Activated CD4-positive, CD25-positive, alpha-beta regulatory T cell (primary cell): ENCODE measurements at regions not wholly inside any gene's neighbourhood (a gene's known extent, or its start where the extent isn't known, plus 50 kb on each side); places are given as distances from the start of the nearest gene placed in this dataset.

Experiments
- DNase-seq, 4 experiments: peaks; one replicate each; lab custom pipeline; 2025; lab: John Stamatoyannopoulos, UW

- DNase-seq, result no peak
Observed at GRCh38 chr5:92418341-92418740, 1035.2 kb upstream of the ARRDC3 start.

- DNase-seq, result no peak
Observed at GRCh38 chr5:92409134-92409533, 1026.0 kb upstream of the ARRDC3 start.

- DNase-seq, result no peak
Observed at GRCh38 chr5:92402956-92403702, 1020.0 kb upstream of the ARRDC3 start.

GRCh38 chr5:92402045-92402444, 1018.9 kb upstream of the ARRDC3 start:
- DNase-seq, result no peak

GRCh38 chr5:92401492-92401891, 1018.4 kb upstream of the ARRDC3 start:
- DNase-seq, result no peak

GRCh38 chr5:92394936-92395335, 1011.8 kb upstream of the ARRDC3 start:
- DNase-seq, result no peak

- no peak for DNase-seq
Observed at GRCh38 chr5:92390657-92391056, 1007.5 kb upstream of the ARRDC3 start.

- DNase-seq, result no peak
Observed at GRCh38 chr5:92380069-92380770, 997.1 kb upstream of the ARRDC3 start.

GRCh38 chr5:92378966-92379611, 996.0 kb upstream of the ARRDC3 start:
- no peak for DNase-seq

- no peak for DNase-seq
Observed at GRCh38 chr5:92374859-92375258, 991.7 kb upstream of the ARRDC3 start.

GRCh38 chr5:92372766-92373165, 989.6 kb upstream of the ARRDC3 start:
- no peak for DNase-seq

GRCh38 chr5:92371889-92372235, 988.7 kb upstream of the ARRDC3 start:
- no peak for DNase-seq

GRCh38 chr5:92371171-92371888, 988.2 kb upstream of the ARRDC3 start:
- no peak for DNase-seq

- no peak for DNase-seq
Observed at GRCh38 chr5:92370032-92370431, 986.9 kb upstream of the ARRDC3 start.

- DNase-seq, result no peak
Observed at GRCh38 chr5:92369587-92369986, 986.5 kb upstream of the ARRDC3 start.

- no peak for DNase-seq
Observed at GRCh38 chr5:92364986-92365550, 982.0 kb upstream of the ARRDC3 start.

- DNase-seq, result no peak
Observed at GRCh38 chr5:92353107-92354030, 970.3 kb upstream of the ARRDC3 start.

- DNase-seq, result no peak
Observed at GRCh38 chr5:92337772-92338234, 954.7 kb upstream of the ARRDC3 start.

- no peak for DNase-seq
Observed at GRCh38 chr5:92332039-92332438, 948.9 kb upstream of the ARRDC3 start.

GRCh38 chr5:92330365-92330764, 947.2 kb upstream of the ARRDC3 start:
- DNase-seq, result no peak

GRCh38 chr5:92329759-92330158, 946.6 kb upstream of the ARRDC3 start:
- no peak for DNase-seq
